HFF-Myc (cell line): ENCODE measurements at regions not wholly inside any gene's neighbourhood (a gene's known extent, or its start where the extent isn't known, plus 50 kb on each side); places are given as distances from the start of the nearest gene placed in this dataset.

ENCODE experiments used
- DNase-seq: peaks from one replicate; pipeline ENCODE4 v3.0.0-alpha.2; 2011; ENCODE audit warnings: low read depth; ENCODE audit errors: extremely low read depth
- H3K4me3 ChIP-seq: replicated peaks from 2 replicates; pipeline ENCODE4 v1.5.1; 2011; ENCODE audit warnings: low read depth, mild to moderate bottlenecking, control low read depth, low read length
- TF ChIP-seq, protein P1 (sequence below): IDR thresholded peaks from 2 replicates; pipeline ENCODE4 v1.5.1; 2012; ENCODE audit warnings: mild to moderate bottlenecking, low read depth, low read length, control low read depth; ENCODE audit errors: missing control alignments

DNA sequence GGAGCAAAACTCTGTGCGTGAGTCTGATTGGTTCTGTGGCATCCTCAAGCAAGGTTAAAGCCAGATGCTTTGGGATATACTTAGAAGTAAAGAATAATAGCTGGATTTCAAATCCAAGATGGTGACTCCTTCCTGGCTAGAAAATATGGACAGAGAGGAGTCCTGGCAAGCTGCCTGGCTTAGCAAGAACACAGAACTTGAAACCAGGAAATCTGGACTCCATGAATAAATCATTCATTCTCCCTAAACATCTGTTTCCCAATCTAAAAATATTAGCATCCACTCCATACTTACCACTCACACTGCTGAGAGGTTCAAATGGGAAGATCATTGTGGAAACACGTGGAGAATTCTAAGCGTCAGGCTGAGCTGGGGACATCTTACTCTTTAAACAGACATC lies 1074.1 kb upstream of the AUTS2 start:
- TF ChIP-seq, protein P1, sequence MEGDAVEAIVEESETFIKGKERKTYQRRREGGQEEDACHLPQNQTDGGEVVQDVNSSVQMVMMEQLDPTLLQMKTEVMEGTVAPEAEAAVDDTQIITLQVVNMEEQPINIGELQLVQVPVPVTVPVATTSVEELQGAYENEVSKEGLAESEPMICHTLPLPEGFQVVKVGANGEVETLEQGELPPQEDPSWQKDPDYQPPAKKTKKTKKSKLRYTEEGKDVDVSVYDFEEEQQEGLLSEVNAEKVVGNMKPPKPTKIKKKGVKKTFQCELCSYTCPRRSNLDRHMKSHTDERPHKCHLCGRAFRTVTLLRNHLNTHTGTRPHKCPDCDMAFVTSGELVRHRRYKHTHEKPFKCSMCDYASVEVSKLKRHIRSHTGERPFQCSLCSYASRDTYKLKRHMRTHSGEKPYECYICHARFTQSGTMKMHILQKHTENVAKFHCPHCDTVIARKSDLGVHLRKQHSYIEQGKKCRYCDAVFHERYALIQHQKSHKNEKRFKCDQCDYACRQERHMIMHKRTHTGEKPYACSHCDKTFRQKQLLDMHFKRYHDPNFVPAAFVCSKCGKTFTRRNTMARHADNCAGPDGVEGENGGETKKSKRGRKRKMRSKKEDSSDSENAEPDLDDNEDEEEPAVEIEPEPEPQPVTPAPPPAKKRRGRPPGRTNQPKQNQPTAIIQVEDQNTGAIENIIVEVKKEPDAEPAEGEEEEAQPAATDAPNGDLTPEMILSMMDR: no peak
- DNase-seq: no peak
- no peak overlapping the region for H3K4me3 ChIP-seq

DNA sequence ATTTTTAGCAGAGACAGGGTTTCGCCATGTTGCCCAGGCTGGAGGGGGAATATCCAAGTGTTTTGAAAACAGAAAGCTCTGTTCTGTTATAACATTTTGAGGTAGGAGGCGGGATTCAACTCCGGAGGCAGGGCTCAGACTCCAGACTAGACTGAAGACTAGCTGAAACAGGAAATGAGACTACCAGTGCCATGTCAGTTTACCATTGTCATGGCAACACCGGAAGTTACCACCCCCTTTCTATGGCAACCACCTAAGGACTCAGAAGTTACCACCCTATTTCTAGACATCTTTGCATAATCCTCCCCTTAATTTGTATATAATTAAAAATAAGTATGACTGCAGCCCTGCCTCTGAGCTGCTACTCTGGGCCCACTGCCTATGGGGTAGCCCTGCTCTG lies 1069.1 kb upstream of the AUTS2 start:
- TF ChIP-seq, protein P1: no peak
- no peak for DNase-seq
- no peak overlapping the region for H3K4me3 ChIP-seq

DNA sequence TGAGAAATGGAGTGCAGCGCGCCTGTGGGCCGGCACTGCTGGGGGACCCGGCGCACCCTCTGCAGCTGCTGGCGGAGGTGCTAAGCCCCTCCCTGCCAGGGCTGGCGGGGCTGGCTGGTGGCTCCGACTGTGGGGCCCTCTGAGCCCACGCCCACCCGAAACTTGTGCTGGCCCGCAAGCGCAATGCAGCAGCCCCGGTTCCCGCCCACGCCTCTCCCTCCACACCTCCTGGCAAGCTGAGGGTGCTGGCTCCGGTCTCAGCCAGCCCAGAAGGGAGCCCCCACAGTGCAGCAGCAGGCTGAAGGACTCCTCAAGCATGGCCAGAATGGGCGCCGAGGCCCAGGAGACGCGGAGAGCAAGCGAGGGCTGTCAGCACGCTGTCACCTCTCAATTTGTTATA lies 1063.0 kb upstream of the AUTS2 start:
- no peak for DNase-seq
- TF ChIP-seq, protein P1: no peak
- no peak overlapping the region for H3K4me3 ChIP-seq

DNA sequence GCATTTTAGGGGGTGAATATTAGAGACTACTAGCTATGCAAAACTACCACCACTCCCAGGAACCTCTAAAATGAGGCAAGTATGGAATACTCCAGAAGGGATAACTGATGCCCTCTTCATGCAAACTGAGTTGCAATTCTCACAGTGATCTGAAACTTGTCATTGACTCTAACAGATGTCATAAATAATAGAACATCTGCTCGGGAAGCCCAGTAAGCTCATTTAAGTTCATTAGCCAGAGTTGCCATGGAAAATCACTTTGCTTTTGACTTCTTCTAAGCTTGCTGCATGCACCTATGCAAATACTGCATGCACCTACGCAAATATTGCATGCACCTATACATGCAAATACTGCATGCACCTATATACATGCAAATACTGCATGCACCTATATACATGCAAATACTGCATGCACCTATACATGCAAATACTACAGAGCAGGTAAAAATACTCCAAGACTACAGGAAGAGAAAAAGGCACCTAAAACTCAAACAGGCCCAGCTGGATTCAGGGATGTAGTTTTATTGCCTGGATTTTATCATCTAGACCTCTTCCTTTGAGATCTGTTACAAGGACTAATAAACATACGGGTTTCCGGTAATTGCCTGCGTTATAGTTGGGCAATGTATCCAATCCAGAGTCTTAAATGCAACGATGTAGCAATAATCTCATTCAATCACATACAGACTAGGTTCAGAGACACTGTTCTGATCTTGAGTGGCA lies 1061.1 kb upstream of the AUTS2 start:
- no peak overlapping the region for H3K4me3 ChIP-seq
- no peak for DNase-seq
- TF ChIP-seq, protein P1: no peak

DNA sequence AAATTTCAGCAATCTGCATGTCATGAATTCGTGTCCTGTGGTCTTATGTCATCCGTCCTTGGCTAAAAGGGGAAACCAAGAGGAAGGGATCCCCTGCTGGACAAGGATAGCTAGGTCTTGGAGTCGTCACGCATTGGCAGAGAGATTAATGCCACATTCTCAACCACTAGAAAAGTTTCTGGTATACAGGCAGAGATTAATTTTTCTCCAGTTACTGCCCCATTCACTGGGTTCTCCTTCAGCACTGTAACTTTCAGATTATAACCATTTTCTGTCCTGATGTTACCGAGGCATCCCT lies 1060.6 kb upstream of the AUTS2 start:
- no peak overlapping the region for H3K4me3 ChIP-seq
- no peak for DNase-seq
- TF ChIP-seq, protein P1: no peak

DNA sequence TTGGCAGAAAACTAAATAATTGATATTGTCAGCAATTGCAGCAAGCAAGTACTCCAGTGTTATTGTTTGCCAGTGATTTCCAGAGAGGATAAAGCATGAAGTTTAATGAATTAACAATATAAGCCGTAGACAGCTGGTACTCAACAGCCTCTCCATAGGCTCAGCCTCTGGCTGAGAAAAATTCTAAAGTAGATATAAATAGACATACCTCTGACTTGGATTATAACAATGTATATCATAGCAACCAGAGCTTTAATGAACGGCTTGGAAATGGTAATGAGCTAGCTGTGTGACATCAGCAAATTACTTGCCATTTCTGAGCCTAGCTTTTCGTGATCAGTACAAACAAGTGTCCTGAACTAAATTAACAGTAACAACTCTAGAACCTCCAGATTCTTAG lies 1055.4 kb upstream of the AUTS2 start:
- no peak for DNase-seq
- H3K4me3 ChIP-seq: no peak overlapping the region

More for the DNA sequence above, 1055.4 kb upstream of the AUTS2 start:
- TF ChIP-seq, protein P1: no peak
